ENCODE measurements at regions not wholly inside any gene's neighbourhood (a gene's known extent, or its start where the extent isn't known, plus 50 kb on each side); places are given as distances from the start of the nearest gene placed in this dataset.

- no peak for TF ChIP-seq POLR2A (IDR thresholded peaks at IDR 0.05)
- no peak for TF ChIP-seq CTCF (IDR thresholded peaks at IDR 0.05)
- no peak for TF ChIP-seq POLR2AphosphoS5 (IDR thresholded peaks at IDR 0.05; ENCODE audit: insufficient read depth in 1 of 2, low read depth in 1 of 2)
These were observed 624.2 kb downstream of the KCTD16 start for GRCh38 chr5:144794922-144795321.

Measured in vagina (tissue), 2 donors.